Cardiac fibroblast (primary cell): ENCODE measurements at regions not wholly inside any gene's neighbourhood (a gene's known extent, or its start where the extent isn't known, plus 50 kb on each side); places are given as distances from the start of the nearest gene placed in this dataset.

Source experiments
- DNase-seq, 2 donors: peaks; one replicate each; pipeline versions ENCODE4 v3.0.0 to v3.0.0-alpha.2; 2010; ENCODE audit warnings: low read depth in 2 of 2
- H3K4me3 ChIP-seq, 2 donors: replicated peaks in 1 of 2; 1 replicate in 1 of 2; 2 replicates in 1 of 2; pipeline ENCODE4 v1.5.1; 2011; ENCODE audit warnings: low read depth in 2 of 2, low read length in 2 of 2, mild to moderate bottlenecking in 2 of 2, moderate library complexity in 1 of 2
- TF ChIP-seq, protein P1 (sequence below): IDR thresholded peaks from one replicate; pipeline ENCODE4 v1.5.1; 2011; ENCODE audit warnings: low read depth, mild to moderate bottlenecking, low read length, inconsistent platforms

DNA sequence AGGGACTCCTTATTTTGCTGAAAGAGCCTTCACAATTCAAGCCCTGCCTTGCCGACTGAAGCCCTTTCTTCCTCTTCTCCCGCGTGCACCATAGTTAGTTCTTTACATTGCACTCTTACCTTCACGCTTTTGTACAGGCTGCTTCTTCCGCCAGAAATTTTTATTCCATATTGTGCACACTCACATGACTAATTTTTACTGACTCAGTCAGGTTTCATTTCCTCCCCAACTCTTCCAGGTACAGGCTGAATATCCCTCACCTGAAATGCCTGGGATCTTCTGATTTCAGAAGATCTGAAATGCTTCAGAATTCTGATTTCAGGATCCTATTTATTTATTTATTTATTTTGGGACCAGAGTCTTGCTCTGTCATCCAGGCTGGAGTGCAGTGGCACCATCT lies 172.8 kb downstream of the ZNF281 start:
- DNase-seq = no peak
- H3K4me3 ChIP-seq = no peak overlapping the region
- TF ChIP-seq, protein P1, sequence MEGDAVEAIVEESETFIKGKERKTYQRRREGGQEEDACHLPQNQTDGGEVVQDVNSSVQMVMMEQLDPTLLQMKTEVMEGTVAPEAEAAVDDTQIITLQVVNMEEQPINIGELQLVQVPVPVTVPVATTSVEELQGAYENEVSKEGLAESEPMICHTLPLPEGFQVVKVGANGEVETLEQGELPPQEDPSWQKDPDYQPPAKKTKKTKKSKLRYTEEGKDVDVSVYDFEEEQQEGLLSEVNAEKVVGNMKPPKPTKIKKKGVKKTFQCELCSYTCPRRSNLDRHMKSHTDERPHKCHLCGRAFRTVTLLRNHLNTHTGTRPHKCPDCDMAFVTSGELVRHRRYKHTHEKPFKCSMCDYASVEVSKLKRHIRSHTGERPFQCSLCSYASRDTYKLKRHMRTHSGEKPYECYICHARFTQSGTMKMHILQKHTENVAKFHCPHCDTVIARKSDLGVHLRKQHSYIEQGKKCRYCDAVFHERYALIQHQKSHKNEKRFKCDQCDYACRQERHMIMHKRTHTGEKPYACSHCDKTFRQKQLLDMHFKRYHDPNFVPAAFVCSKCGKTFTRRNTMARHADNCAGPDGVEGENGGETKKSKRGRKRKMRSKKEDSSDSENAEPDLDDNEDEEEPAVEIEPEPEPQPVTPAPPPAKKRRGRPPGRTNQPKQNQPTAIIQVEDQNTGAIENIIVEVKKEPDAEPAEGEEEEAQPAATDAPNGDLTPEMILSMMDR = no peak

DNA sequence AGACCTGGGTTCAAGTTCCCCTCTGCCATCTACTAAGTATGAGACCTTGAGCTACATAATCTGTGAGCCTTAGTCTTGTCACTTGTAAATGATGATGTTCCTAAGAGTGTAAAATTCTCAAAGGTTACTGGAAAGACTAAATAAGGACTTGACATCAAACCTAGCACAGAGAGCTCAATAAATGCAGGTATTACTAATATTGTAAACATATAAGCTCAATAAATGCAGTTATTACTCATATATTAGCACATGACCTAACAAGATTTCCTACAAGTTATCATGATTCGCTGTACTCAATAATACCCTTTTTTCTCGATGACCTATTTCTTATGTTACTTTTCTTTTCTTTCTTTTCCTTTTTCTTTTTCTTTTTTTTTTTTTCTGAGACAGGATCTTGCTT lies 174.9 kb downstream of the ZNF281 start:
- no peak overlapping the region for H3K4me3 ChIP-seq
- TF ChIP-seq, protein P1 = no peak

DNA sequence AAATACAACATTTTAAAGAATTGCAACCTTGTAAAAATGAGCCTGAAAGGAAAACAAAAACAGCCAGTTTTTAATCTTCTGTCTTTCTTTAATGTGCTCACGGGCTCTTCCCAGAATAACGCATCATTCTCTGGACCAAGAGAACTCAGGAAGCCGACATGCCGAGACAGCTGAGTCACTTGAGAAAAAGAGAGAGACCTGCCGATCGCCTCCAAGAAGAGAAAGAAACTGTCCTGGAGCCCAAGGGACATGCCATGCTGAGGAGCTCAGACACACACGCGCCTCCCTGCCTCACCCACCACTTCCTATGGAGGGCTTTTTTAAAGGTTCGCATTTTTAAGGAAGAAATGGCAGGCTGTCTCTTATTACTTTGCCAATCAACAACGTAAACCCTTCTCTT lies 176.4 kb downstream of the ZNF281 start:
- TF ChIP-seq, protein P1 = no peak
- H3K4me3 ChIP-seq = no peak overlapping the region
- DNase-seq = peak; percentile 10 to 69

More for the DNA sequence above, 174.9 kb downstream of the ZNF281 start:
- no peak for DNase-seq

DNA sequence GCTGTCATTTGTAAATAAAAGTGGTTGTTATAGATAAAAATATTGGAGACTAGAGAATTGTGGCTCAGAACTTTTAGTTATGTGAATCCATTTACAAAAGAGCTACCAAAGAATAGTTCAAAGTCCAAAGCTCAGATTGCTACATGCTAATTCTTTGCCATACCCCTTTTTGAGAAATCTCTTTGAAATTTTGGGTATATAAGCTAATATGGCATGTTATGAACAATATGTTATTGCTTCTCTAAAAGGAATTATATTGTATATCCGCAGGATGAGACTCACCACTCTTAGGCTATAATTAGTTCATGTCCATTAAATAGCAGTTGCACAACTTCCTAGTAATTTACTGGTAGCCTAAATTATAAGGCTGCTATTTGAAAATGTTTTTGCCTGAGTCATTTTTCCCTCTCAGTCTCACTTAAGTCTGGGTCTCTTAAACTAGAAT lies 178.0 kb downstream of the ZNF281 start:
- peak in 1 of 2 donors; percentile 21 for DNase-seq
- TF ChIP-seq, protein P1 = no peak

DNA sequence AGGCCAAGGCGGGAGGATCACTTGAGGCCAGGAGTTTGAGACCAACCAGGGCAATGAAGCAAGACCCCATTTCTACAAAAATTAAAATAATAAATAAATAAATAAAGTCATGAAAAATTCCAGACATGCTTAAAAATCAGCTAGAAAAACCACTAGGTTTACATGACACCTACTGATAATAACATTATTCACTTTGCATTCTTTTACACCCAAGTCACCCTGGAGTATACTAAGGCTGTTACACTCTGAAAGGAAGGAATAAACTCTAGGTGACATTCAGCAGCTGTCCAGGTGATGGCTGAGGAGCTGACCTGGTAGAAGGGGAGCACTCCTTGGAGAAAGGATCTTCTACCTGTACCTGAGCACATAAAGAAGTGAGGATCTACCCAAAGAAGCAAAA lies 179.2 kb downstream of the ZNF281 start:
- no peak for DNase-seq
- TF ChIP-seq, protein P1 = no peak
- no peak overlapping the region for H3K4me3 ChIP-seq

More for the DNA sequence above, 178.0 kb downstream of the ZNF281 start:
- no peak overlapping the region for H3K4me3 ChIP-seq

DNA sequence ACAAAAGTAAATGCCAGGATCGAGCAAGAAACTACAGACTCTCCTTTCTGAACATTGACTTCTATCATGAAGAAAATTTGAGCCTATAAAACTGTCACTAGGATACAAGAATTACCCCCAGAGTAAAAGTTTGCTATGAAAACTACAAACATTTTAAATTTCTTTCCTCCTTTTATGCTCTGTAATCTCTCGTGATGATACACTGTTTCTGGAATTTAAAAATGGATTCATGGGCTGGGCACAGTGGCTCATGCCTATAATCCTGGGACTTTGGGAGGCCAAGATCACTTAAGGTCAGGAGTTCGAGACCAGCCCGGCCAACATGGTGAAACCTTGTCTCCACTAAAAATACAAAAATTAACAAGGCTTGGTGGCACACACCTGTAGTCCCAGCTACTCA lies 181.3 kb downstream of the ZNF281 start:
- no peak for DNase-seq
- TF ChIP-seq, protein P1 = no peak

DNA sequence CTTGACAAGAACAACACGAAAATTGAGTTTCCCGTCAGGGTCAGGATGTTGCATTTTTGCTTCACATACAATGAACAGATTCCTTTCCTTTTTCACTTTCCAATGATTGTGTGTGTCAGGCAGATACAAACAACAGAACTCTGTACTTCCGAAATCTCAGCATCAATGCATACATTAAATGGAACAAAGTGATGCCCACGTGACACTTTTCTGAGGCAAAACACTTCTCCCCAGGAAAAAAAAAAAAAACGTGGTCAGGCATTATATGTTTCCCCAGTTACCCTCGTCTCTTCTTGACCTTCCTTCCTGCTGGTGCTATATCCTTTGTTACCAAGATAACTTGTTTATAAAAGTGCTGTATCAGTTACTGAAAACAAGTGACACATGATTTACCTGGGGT lies 181.8 kb downstream of the ZNF281 start:
- TF ChIP-seq, protein P1 = no peak
- no peak overlapping the region for H3K4me3 ChIP-seq
- no peak for DNase-seq

More for the DNA sequence above, 181.3 kb downstream of the ZNF281 start:
- H3K4me3 ChIP-seq = no peak overlapping the region
